CD4-positive, alpha-beta T cell treated with Interleukin-17A for 4 hours (primary cell): ENCODE measurements at regions not wholly inside any gene's neighbourhood (a gene's known extent, or its start where the extent isn't known, plus 50 kb on each side); places are given as distances from the start of the nearest gene placed in this dataset.

Experiments used
- DNase-seq: peaks from one replicate; pipeline ENCODE4 v3.0.0-alpha.2; 2020; ENCODE audit warnings: mixed read lengths

- no peak for DNase-seq
These were observed 50.5 kb upstream of the ZNF438 start for GRCh38 chr10:31081937-31082840.

GRCh38 chr10:31083765-31084184, 52.1 kb upstream of the ZNF438 start:
- peak; percentile 61 for DNase-seq

- no peak for DNase-seq
These were observed 55.3 kb upstream of the ZNF438 start for GRCh38 chr10:31087011-31087410.

GRCh38 chr10:31087851-31088250, 56.2 kb upstream of the ZNF438 start:
- DNase-seq: no peak

- no peak for DNase-seq
These were observed 59.4 kb upstream of the ZNF438 start for GRCh38 chr10:31090894-31091607.

- no peak for DNase-seq
These were observed 64.3 kb upstream of the ZNF438 start for GRCh38 chr10:31095677-31096560.

GRCh38 chr10:31098046-31098445, 66.4 kb upstream of the ZNF438 start:
- DNase-seq: no peak

GRCh38 chr10:31099094-31099493, 67.4 kb upstream of the ZNF438 start:
- no peak for DNase-seq

- DNase-seq: peak; percentile 56
These were observed 68.0 kb upstream of the ZNF438 start for GRCh38 chr10:31099664-31100063.

- no peak for DNase-seq
These were observed 68.5 kb upstream of the ZNF438 start for GRCh38 chr10:31100115-31100601.

- no peak for DNase-seq
These were observed 69.0 kb upstream of the ZNF438 start for GRCh38 chr10:31100662-31101061.

GRCh38 chr10:31101123-31101522, 69.5 kb upstream of the ZNF438 start:
- DNase-seq: peak; percentile 59

- no peak for DNase-seq
These were observed 70.8 kb upstream of the ZNF438 start for GRCh38 chr10:31102421-31102820.

- no peak for DNase-seq
These were observed 71.4 kb upstream of the ZNF438 start for GRCh38 chr10:31103112-31103511.

GRCh38 chr10:31112961-31113360, 81.3 kb upstream of the ZNF438 start:
- DNase-seq: no peak

- DNase-seq: no peak
These were observed 84.6 kb upstream of the ZNF438 start for GRCh38 chr10:31116226-31116625.

GRCh38 chr10:31118556-31118955, 86.9 kb upstream of the ZNF438 start:
- DNase-seq: no peak

GRCh38 chr10:31120392-31120791, 88.7 kb upstream of the ZNF438 start:
- no peak for DNase-seq

- no peak for DNase-seq
These were observed 89.5 kb upstream of the ZNF438 start for GRCh38 chr10:31120961-31121685.

- no peak for DNase-seq
These were observed 90.3 kb upstream of the ZNF438 start for GRCh38 chr10:31121757-31122577.

GRCh38 chr10:31123946-31124345, 92.3 kb upstream of the ZNF438 start:
- no peak for DNase-seq
